ENCODE measurements at regions not wholly inside any gene's neighbourhood (a gene's known extent, or its start where the extent isn't known, plus 50 kb on each side); places are given as distances from the start of the nearest gene placed in this dataset.

DNA sequence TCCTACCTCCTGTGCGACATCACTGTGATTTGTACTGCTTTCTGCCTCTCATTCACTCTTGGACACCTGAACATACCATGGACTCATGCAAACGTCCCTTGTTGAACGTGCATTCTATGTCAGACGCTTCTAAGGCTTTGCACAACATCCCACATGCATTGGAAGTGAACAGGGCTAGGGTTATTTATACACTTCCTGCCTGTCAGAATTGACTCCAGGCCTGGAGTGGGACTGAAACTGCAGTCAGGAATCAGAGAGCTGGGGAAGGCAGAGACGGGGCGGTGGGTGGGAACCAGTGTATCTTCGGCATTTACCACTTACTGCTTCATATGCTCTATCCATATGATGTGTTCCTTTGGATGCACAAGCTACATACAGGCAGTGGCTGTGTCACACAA, 81.4 kb upstream of the GALNT2 start:
- Histone ChIP-seq H3K27ac (replicated peaks) (no peak overlapping the region), H3K27me3 (ENCODE audit: insufficient read depth, poor library complexity, severe bottlenecking) (no peaks in the 10 kb centered on the region), H3K4me3 (replicated peaks; ENCODE audit: insufficient read depth, low read length) (no peak overlapping the region)
- TF ChIP-seq REST (IDR thresholded peaks at IDR 0.05; ENCODE audit: insufficient replicate concordance, low read depth) (no peak), GABPA (IDR thresholded peaks at IDR 0.05; ENCODE audit: low read depth) (no peak), SPI1 (IDR thresholded peaks at IDR 0.05; ENCODE audit: borderline replicate concordance, low read depth) (no peak), POLR2AphosphoS5 (IDR thresholded peaks at IDR 0.05; ENCODE audit: low read depth) (no peak)
- TF ChIP-seq, protein P1, sequence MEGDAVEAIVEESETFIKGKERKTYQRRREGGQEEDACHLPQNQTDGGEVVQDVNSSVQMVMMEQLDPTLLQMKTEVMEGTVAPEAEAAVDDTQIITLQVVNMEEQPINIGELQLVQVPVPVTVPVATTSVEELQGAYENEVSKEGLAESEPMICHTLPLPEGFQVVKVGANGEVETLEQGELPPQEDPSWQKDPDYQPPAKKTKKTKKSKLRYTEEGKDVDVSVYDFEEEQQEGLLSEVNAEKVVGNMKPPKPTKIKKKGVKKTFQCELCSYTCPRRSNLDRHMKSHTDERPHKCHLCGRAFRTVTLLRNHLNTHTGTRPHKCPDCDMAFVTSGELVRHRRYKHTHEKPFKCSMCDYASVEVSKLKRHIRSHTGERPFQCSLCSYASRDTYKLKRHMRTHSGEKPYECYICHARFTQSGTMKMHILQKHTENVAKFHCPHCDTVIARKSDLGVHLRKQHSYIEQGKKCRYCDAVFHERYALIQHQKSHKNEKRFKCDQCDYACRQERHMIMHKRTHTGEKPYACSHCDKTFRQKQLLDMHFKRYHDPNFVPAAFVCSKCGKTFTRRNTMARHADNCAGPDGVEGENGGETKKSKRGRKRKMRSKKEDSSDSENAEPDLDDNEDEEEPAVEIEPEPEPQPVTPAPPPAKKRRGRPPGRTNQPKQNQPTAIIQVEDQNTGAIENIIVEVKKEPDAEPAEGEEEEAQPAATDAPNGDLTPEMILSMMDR (IDR thresholded peaks at IDR 0.05; ENCODE audit: insufficient read depth, low read length), result no peak
- DNase-seq (ENCODE audit: low read depth in 1 of 2, low spot score in 1 of 2), result no peak

DNA sequence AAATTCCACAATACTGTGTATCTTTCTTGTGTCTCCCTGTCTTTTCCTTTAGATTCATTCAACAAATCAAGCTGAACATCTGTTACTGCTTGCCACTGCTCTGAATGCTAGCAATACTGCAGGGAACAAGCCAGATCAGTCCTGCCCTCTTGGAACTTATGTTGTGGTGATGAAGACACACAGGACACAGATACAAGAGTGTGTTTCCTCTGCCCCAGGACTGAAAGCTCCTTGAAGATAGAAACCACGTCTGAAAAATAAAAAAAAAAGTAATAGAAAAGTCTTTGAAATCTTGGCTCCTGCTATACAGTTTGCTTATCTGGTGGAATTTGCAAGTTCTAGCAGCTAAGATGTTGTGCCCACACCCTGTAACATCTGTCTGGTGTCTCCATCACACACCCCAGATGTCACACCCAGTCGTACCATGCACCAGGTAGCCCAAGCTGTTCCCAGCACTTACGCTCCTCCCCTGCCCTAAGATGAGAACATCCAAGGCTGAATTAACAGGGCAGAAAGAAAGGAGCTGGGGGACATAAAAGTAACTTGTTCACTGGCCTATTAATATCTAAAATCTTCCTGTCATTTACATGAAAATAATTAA, 80.2 kb upstream of the GALNT2 start:
- Histone ChIP-seq H3K27me3 (ENCODE audit: insufficient read depth, poor library complexity, severe bottlenecking) (no peaks in the 10 kb centered on the region), H3K27ac (replicated peaks) (no peak overlapping the region), H3K4me3 (replicated peaks; ENCODE audit: insufficient read depth, low read length) (no peak overlapping the region)
- TF ChIP-seq POLR2AphosphoS5 (IDR thresholded peaks at IDR 0.05; ENCODE audit: low read depth) (no peak), SPI1 (IDR thresholded peaks at IDR 0.05; ENCODE audit: borderline replicate concordance, low read depth) (no peak), REST (IDR thresholded peaks at IDR 0.05; ENCODE audit: insufficient replicate concordance, low read depth) (no peak), GABPA (IDR thresholded peaks at IDR 0.05; ENCODE audit: low read depth) (no peak)
- TF ChIP-seq, protein P1 (IDR thresholded peaks at IDR 0.05; ENCODE audit: insufficient read depth, low read length), result no peak
- DNase-seq (ENCODE audit: low read depth in 1 of 2, low spot score in 1 of 2), result no peak

DNA sequence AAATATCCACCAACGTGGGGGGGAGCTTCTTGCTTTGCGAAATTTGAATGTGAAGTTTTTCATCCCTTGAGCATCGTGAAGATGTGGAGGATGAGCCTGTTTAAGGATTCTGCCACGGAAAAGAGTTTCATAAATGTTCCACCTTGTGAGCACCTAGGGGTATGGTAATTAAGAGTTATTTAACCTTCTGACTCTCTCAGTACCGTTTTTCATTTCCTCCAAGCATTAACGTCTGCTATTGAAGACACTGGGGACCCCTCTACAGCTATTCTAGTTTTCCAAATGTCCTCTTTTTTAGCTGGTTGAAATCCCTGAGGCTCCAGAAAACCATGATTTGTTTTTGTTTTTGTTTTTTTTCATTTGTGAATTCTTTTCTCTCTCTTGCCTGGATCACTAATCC, 79.1 kb upstream of the GALNT2 start:
- no peak overlapping the region for H3K27ac ChIP-seq (replicated peaks)
- H3K27me3 ChIP-seq (ENCODE audit: insufficient read depth, poor library complexity, severe bottlenecking), result no peaks in the 10 kb centered on the region
- TF ChIP-seq SPI1 (IDR thresholded peaks at IDR 0.05; ENCODE audit: borderline replicate concordance, low read depth), result no peak
- TF ChIP-seq GABPA (IDR thresholded peaks at IDR 0.05; ENCODE audit: low read depth), result no peak
- TF ChIP-seq, protein P1 (IDR thresholded peaks at IDR 0.05; ENCODE audit: insufficient read depth, low read length), result no peak
- TF ChIP-seq REST (IDR thresholded peaks at IDR 0.05; ENCODE audit: insufficient replicate concordance, low read depth), result no peak
- no peak for TF ChIP-seq POLR2AphosphoS5 (IDR thresholded peaks at IDR 0.05; ENCODE audit: low read depth)
- no peak for DNase-seq (ENCODE audit: low read depth in 1 of 2, low spot score in 1 of 2)
- H3K4me3 ChIP-seq (replicated peaks; ENCODE audit: insufficient read depth, low read length), result no peak overlapping the region

Measured in HL-60 (cell line).